GM20431 (cell line): ENCODE measurements at regions not wholly inside any gene's neighbourhood (a gene's known extent, or its start where the extent isn't known, plus 50 kb on each side); places are given as distances from the start of the nearest gene placed in this dataset.
"Not testable (repeated sequence)": the region's sequence is repeated elsewhere in the genome, so short reads cannot be mapped to it uniquely, and the experiment has no call there.

Source experiments
- in situ Hi-C: fragments of 300-500 bp; cut with MseI, MboI; formaldehyde crosslinking; loops from one replicate; pipeline ENCODE4 v1.15.0; 2020; ENCODE audit warnings: low sequenced_read_pairs; ENCODE audit not compliant: unreplicated experiment

- in situ Hi-C loops, result no loop called here
Observed at GRCh38 chr17:72455562-72455961, 334.7 kb downstream of the SOX9 start.

- in situ Hi-C loops, result no loop called here
Observed at GRCh38 chr17:72456075-72456474, 335.3 kb downstream of the SOX9 start.

DNA sequence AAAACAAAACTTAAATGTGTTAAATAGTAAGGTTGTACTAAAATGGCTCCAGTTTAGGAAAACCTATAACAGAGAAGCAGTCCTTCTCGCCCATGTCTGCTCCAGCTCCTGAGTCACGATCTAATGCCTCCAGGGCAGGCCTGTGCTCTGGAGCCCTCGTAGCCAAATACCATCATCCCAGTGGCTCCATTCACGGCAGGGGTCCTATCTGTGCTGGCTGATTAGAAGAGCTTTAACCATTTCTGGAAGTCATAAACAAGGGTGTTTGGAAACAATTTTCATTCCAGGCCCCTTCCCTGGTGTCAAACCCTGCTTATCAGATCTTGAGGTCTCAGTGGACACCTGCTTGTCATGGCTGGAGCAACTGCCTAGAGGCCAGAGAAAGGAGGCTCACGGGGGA, 336.9 kb downstream of the SOX9 start:
- in situ Hi-C loops, result no loop called here

DNA sequence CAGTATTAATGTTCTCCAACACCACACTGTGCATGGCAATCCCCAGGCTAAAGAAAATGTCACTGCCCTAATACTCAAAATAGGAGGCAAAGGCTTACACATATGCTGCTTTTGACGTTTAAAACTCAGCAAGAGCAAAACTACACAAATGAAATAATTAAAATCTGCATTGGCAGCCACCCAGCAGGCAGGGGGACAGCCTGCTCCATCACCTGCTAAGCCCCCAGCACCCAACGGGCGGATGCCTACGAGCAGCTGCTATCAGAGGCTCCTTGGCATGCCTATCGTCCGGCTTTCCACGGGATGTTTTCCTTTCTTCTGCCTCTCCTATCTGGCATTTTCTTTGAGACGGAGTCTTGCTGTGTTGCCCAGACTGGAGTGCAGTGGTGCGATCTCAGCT, 337.5 kb downstream of the SOX9 start:
- in situ Hi-C loops, result no loop called here

DNA sequence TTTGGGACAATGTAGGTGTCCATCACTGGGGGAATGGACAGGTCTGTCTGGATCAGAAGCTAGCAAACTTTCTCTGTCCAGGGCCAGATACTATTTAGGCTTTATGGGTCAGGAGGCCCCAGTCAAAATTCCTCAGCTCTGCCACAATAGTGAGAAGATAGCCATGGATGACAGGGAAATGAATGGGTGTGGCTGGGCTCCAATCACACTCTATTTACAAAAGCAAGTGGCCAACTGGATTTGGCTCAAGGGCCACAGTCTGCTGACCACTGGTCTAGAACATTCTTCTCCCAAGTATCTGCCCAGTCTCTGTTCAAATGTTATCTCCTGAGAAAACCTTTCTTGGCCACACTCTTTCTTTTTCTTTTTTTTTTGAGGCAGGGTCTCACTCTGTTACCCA, 339.9 kb downstream of the SOX9 start:
- in situ Hi-C loops, result no loop called here

DNA sequence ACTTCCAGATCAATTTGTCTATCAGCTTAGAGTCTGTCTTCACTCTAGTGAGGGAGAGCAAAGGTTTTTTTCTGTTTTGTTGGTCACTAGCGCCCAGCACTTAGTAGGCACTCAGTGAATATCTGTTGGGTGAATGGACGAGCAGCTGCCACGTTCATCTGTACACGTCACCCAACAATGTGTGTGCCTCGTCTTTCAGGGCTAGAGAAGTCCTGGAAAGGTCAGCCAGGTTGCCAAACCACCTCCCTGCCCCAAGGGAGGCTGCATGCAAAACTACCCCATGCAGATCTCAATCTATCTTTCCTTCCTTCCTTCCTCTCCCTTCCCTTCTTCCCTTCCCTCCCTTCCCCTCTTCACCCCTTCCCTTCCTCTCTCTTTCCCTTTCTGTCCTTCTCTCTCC, 340.9 kb downstream of the SOX9 start:
- in situ Hi-C loops, result no loop called here

DNA sequence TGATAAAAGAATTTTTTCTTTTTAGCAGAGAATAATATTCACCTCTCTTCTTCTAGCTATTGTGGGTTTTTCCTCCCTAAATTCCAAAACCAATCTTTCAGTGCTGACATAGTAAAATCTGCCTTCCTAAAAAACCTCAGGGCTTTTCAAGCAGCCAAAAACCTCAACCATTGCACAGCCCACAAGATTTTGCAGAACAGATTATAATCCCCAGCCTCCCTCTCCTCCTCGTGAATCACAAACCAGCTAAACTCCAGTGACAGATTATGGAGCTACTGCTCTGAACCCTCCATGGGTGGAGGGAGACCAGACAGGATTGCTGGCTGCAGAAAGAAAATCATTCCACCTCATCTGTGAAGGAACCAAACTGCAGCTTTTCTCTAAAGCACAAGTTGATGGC, 341.6 kb downstream of the SOX9 start:
- in situ Hi-C loops, result no loop called here

- in situ Hi-C loops, result no loop called here
Observed at GRCh38 chr17:72462814-72463213, 342.0 kb downstream of the SOX9 start.

DNA sequence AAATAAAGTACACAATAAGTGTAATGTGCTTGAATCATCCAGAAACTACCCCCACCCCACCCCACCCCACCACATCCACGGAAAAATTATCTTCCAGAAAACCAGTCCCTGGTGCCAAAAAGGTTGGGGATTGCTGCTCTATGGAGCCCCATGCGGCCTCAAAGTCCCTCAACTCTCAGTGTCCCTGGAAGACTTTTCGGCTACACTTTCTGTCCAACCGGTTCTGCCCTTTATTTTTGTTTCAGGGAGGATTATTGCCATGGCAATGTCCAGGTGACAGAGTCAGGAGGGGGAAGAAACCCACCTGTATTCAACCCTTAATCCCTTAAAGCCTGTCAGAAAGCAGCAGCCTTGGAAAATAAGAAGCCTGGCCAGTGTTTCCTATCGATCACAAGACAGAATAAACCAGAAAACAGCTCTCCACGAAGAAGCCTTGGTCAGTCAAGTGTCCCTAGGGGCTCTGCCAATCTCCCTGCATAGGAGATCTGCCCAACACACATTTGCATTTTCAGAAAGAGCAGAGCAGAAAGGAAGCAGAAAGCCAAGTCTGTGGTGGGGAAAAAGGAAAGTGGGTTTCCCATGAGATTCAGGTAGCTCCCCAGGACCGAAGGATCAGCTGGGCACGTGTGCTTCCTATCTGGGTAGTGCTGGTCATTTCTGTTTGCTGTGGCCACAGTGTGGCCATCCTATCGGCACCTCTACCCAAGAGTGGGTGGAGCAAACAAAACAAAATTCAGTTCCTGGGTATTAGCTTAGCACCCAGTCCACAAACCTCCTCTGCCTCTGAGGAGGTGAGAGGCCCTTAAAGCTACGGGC, 342.7 kb downstream of the SOX9 start:
- in situ Hi-C loops, result no loop called here

DNA sequence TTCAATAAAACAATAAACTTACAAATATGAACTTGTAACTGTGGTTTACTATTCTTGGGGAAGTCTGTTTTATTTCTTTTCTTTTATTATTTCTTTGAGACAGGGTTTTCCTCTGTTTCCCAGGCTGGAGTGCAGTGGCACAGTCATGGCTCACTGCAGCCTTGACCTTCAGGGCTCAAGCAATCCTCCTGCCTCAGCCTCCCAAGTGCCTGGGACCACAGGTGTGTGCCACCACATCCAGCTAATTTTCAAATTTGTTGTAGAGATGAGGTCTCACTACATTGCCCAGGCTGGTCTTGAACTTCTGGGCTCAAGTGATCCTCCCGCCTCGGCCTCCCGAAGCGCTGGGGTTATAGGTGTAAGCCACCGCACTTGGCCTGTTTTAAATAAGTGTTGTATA, 343.4 kb downstream of the SOX9 start:
- in situ Hi-C loops, result not testable (repeated sequence)

- in situ Hi-C loops, result no loop called here
Observed at GRCh38 chr17:72465191-72466024, 344.6 kb downstream of the SOX9 start.

- in situ Hi-C loops, result no loop called here
Observed at GRCh38 chr17:72466199-72466598, 345.4 kb downstream of the SOX9 start.

DNA sequence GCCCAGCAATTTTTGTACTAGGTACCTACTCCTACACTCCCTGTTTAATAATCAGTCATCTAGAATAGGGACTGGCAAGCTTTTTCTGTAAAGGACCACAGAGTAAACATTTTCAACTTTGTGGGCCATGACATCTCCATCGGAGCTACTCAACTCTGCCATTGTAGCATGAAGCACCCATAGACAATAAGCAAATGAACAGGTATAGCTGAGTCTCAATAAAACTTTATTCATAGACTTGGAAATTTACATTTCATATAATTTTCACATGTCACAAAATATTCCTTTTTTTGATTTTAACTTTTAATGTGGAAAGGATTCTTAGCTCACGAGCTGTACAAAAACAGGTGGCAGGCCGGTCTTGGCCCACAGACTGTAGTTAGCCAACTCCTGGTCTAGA, 345.8 kb downstream of the SOX9 start:
- in situ Hi-C loops, result no loop called here

DNA sequence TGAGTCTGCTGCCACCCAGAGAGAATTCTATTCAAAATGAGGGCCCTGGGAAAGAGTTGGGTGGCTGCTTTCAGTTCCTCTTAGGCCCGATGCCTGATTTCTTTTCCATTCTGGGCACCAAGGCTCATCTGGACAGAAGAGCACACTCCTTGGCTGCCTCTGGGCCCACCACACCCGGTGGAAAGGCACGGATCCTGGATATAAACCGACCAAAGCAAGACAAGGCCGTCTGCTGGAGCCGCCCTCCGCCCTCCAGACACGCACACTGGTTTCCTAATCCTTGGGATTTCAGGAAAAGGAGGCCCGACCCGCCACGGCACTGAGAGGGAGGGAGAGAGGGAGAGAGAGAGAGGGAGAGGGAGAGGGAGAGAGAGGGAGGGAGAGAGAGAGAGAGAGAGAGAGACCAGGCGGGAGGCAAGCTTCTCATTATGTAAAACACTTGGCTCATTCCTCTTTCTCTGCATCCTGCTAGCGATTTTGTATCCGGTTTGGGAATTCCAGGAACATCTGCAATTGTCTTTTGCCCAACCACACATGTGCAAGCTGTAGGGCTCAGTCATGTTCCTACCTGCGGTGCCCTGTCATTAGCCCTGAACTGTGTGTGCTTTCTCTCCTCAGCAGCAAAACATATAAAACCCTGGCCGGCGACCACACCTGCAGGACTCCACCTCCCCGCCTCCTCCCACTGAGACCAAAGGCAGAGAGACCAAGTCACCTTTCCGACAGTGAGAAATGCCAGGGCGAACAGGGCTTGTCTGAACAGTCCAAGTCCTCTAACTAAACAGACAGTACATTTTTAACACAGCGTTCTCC, 347.2 kb downstream of the SOX9 start:
- in situ Hi-C loops, result no loop called here

DNA sequence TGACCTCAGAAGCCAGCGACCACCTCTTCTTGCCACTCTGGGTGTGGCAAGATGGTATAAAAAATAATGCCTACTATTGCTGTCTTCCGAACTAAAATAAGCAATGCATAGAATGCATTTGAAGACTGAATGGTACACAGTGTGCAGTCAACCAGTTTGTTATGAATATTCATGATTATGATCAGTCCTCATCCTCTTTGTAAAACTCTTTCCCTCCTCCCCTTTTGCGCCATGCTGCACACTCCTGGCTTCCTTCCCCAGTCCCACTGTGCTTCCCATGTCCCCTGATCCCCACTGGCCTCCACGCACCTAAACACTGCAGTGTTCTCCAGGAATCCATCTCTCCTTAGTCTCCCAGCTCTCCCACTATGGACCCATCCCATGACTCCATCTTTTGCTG, 348.0 kb downstream of the SOX9 start:
- in situ Hi-C loops, result no loop called here

DNA sequence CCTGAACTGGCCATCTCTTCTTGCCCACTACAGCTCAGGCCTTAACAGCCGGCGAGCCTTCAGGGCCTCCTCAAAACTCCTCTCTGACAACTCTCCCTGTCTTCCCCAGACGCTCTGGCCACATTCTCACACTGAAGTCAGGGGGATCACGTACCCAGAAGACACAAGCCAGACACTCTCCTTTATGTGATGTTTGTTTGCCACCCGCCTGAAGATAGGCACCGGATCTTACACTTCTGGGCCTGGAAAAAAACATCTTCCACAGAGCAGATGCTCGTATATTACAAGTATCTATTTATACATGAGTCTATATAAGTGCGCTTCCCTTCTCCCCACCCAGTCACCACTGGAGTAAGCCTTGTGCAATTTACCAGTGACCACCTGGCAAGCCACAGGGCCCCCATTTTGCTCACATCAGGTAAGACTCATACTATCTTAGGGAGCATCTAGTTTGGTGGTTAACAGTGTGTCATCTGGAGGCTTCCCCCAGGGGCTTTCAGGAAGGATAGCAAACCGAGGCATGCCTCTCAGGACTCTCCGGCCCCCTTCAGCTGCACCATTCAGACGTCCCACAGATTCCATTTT, 349.4 kb downstream of the SOX9 start:
- in situ Hi-C loops, result no loop called here

DNA sequence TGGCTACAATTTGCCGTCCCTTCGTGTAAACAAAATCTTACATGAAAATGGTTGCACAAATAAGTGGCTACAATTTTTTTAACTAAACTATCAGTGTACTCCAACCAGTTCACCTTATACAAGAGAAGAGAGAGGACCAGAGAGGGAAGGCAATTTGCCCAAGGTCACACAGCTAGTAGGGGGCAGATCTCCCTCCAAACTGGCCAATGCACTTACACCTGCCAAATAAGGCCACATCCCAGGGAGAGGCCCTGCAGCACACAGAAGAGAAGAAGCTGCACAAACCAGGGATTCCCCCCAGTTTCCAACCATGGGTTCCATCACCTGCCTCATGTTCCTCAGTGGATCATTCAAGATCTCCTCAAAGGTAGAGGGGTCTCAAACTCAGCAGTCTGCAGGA, 349.9 kb downstream of the SOX9 start:
- in situ Hi-C loops, result no loop called here

DNA sequence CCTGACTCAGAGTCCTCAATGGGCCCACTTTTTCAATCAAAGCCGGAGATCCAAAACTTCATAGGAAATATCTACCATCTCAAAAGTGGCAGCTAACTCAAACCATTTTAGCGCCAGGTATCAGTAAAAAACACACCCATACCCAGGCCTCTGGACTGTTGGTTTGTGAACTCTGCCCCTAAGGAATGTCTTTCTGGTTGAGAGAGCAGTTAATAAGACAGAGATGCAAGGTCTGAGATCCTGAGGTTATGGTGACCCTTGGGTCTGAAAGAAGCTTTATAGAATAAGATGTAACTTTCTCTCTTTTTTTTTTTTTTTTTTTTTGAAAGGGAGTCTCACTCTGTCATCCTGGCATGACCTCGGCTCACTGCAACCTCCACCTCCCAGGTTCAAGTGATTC, 350.5 kb downstream of the SOX9 start:
- in situ Hi-C loops, result no loop called here

DNA sequence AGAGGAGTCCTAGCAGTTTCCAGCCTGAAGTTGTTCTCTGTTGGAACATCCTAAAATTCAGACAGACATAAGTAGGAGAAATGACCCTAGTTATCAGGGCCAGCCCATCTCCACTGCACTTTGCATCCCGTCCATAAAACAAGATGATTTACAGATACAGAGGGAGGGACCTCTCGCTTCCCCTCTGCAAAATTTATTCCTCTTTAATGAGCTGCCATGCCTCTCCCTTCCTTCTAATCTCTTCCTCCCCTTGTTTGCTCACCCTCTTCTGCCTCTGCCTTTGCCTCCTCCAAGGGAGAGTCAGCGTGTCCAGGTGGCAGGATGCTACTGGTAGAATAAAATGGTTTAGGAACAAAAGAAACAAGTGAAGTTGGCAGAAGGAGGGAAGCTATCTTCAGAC, 351.3 kb downstream of the SOX9 start:
- in situ Hi-C loops, result no loop called here

DNA sequence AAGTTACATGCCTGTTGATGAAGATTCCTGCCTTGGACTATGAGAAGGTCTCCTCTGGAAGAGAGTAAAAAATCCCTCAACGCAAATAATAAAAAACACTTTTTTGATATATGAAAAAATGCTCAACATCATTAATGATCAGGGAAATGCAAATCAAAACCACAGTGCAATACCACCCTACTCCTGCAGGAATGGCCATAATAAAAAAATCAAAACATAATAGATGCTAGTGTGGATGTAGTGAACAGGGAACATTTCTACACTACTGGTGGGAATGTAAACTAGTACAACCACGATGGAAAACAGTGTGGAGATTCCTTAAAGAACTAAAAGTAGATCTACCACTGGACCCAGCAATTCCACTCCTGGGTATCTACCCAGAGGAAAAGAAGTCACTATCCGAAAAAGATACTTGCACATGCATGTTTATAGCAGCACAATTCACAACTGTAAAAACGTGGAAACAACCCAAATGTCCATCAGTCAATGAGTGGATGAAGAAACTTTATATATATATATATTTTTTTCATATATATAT, 352.1 kb downstream of the SOX9 start:
- in situ Hi-C loops, result not testable (repeated sequence)
